ENCODE measurements at regions not wholly inside any gene's neighbourhood (a gene's known extent, or its start where the extent isn't known, plus 50 kb on each side); places are given as distances from the start of the nearest gene placed in this dataset.

GRCh38 chr9:99606296-99606695 lies 215.4 kb upstream of the NR4A3 start:
- H3K4me3 ChIP-seq = no peak overlapping the region
- no peak for TF ChIP-seq EP300 (IDR thresholded peaks at IDR 0.05)
- no peak for TF ChIP-seq POLR2A (IDR thresholded peaks at IDR 0.05)
- no peak for TF ChIP-seq CTCF (IDR thresholded peaks at IDR 0.05)
- TF ChIP-seq POLR2AphosphoS5 (IDR thresholded peaks at IDR 0.05) = no peak
- H3K36me3 ChIP-seq = no peaks in the 10 kb centered on the region
- 86 to 91% methylated on average over 2 of the region's 2 CpGs for WGBS, 2 donors
- no peaks in the 10 kb centered on the region for H3K4me1 ChIP-seq
- no peaks in the 10 kb centered on the region for H3K9me3 ChIP-seq
- H3K27me3 ChIP-seq = no peaks in the 10 kb centered on the region
- DNase-seq = no peak
- intact Hi-C loops (cut with DNase I) = no loop called here
- no peak overlapping the region for H3K27ac ChIP-seq

GRCh38 chr9:99606957-99607356 lies 214.7 kb upstream of the NR4A3 start:
- H3K4me3 ChIP-seq = no peak overlapping the region
- TF ChIP-seq POLR2AphosphoS5 (IDR thresholded peaks at IDR 0.05) (no peak), CTCF (IDR thresholded peaks at IDR 0.05) (no peak), EP300 (IDR thresholded peaks at IDR 0.05) (no peak), POLR2A (IDR thresholded peaks at IDR 0.05) (no peak)

GRCh38 chr9:99607842-99608448 lies 213.7 kb upstream of the NR4A3 start:
- Histone ChIP-seq H3K27me3 (no peaks in the 10 kb centered on the region), H3K4me3 (no peak overlapping the region), H3K27ac (no peak overlapping the region), H3K36me3 (no peaks in the 10 kb centered on the region), H3K9me3 (no peaks in the 10 kb centered on the region), H3K4me1 (no peaks in the 10 kb centered on the region)
- no peak for DNase-seq
- TF ChIP-seq POLR2AphosphoS5 (IDR thresholded peaks at IDR 0.05) (no peak), POLR2A (IDR thresholded peaks at IDR 0.05) (no peak), CTCF (IDR thresholded peaks at IDR 0.05) (no peak), EP300 (IDR thresholded peaks at IDR 0.05) (no peak)
- intact Hi-C loops (cut with DNase I) = no loop called here
- 73 to 79% methylated on average over 1 of the region's 1 CpG for WGBS, 2 donors

More at GRCh38 chr9:99606957-99607356, 214.7 kb upstream of the NR4A3 start:
- Histone ChIP-seq H3K27me3 (no peaks in the 10 kb centered on the region), H3K27ac (no peak overlapping the region), H3K4me1 (no peaks in the 10 kb centered on the region), H3K9me3 (no peaks in the 10 kb centered on the region), H3K36me3 (no peaks in the 10 kb centered on the region)
- intact Hi-C loops (cut with DNase I) = no loop called here
- DNase-seq = no peak
- 26 to 61% methylated on average over 4 of the region's 4 CpGs for WGBS, 2 donors

GRCh38 chr9:99614341-99614740 lies 207.3 kb upstream of the NR4A3 start:
- intact Hi-C loops (cut with DNase I) = no loop called here
- H3K9me3 ChIP-seq = no peaks in the 10 kb centered on the region
- H3K27me3 ChIP-seq = no peaks in the 10 kb centered on the region
- 84 to 89% methylated on average over 5 of the region's 5 CpGs for WGBS, 2 donors
- H3K36me3 ChIP-seq = no peaks in the 10 kb centered on the region
- no peak overlapping the region for H3K4me3 ChIP-seq
- no peak for TF ChIP-seq POLR2A (IDR thresholded peaks at IDR 0.05)
- TF ChIP-seq POLR2AphosphoS5 (IDR thresholded peaks at IDR 0.05) = no peak
- no peak for TF ChIP-seq EP300 (IDR thresholded peaks at IDR 0.05)
- TF ChIP-seq CTCF (IDR thresholded peaks at IDR 0.05) = no peak
- no peak overlapping the region for H3K27ac ChIP-seq
- DNase-seq = no peak
- H3K4me1 ChIP-seq = no peaks in the 10 kb centered on the region

GRCh38 chr9:99621040-99621439 lies 200.6 kb upstream of the NR4A3 start:
- TF ChIP-seq POLR2A (IDR thresholded peaks at IDR 0.05) (no peak), EP300 (IDR thresholded peaks at IDR 0.05) (no peak), POLR2AphosphoS5 (IDR thresholded peaks at IDR 0.05) (no peak), CTCF (IDR thresholded peaks at IDR 0.05) (no peak)
- Histone ChIP-seq H3K4me1 (no peaks in the 10 kb centered on the region), H3K27ac (no peak overlapping the region), H3K27me3 (no peaks in the 10 kb centered on the region), H3K4me3 (no peak overlapping the region), H3K9me3 (no peaks in the 10 kb centered on the region), H3K36me3 (no peaks in the 10 kb centered on the region)
- intact Hi-C loops (cut with DNase I) = no loop called here
- DNase-seq = no peak
- WGBS, 2 donors = 71 to 75% methylated on average over 1 of the region's 1 CpG
